ENCODE measurements at regions not wholly inside any gene's neighbourhood (a gene's known extent, or its start where the extent isn't known, plus 50 kb on each side); places are given as distances from the start of the nearest gene placed in this dataset.
A peak's percentile ranks its signal among the peaks of the same experiment; 100 is the strongest.

DNA sequence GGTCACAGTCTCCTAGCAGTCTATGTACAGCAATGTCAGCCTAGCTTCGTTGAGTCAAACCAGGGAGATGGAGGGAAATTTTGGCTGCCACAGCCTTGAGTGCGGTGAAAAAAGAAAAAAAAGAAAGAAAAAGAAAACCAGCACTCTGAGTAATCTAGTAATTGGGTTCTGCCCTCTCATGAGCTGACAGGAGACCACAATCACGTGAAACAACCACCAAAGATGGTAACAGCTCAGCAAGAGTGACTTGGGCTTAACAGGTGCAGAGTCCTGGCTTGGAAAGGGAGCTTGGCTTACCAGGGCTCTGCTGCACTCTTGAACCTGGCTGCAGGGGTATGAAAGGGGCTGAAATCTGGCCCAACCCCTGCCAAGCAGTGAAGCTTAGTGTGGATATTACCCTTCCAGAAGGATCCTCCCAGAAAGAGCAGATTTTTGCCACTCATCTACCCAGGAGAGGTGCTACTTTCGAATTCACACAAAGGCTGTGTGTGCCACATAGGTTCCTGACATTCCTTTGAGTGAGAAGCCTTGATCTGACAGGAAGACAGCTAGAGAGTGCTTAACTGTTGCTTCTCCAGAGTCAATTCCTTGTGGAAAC lies 350.3 kb downstream of the PTTG2 start:
- H3K27ac ChIP-seq (ENCODE audit: insufficient read depth, low read length), result no peak overlapping the region
- BruUV-seq (replicated peaks), result no TSS peak
- intact Hi-C loops (cut with micrococcal nuclease), result no loop called here

More for the DNA sequence above, 350.3 kb downstream of the PTTG2 start:
- no peak overlapping the region for H2BK5ac ChIP-seq (ENCODE audit: low read depth, low read length, poor library complexity, severe bottlenecking)
- no peak overlapping the region for H4K8ac ChIP-seq (ENCODE audit: low read depth in 2 of 2, low read length in 2 of 2)
- peaks cover 7% of the 10 kb centered on the region for H3K27me3 ChIP-seq (ENCODE audit: control insufficient read depth, insufficient read depth, low read length)
- H3K9me1 ChIP-seq (ENCODE audit: insufficient read depth, low read length), result no peaks in the 10 kb centered on the region
- no peak overlapping the region for H3K4me3 ChIP-seq (ENCODE audit: insufficient read depth, low read depth, low read length)
- no peaks in the 10 kb centered on the region for H3K36me3 ChIP-seq (ENCODE audit: control insufficient read depth, insufficient read depth, low read length)
- CTCF ChIA-PET, result interaction anchor here (1.1 kb wide), 1 partner anchor 9 kb away, joined by 5 read pairs; no protein-coding TSS in a partner anchor
- no peak for TF ChIP-seq MXI1 (IDR thresholded peaks at IDR 0.05; ENCODE audit: borderline replicate concordance, low read depth, low read length)
- TF ChIP-seq, protein P1, sequence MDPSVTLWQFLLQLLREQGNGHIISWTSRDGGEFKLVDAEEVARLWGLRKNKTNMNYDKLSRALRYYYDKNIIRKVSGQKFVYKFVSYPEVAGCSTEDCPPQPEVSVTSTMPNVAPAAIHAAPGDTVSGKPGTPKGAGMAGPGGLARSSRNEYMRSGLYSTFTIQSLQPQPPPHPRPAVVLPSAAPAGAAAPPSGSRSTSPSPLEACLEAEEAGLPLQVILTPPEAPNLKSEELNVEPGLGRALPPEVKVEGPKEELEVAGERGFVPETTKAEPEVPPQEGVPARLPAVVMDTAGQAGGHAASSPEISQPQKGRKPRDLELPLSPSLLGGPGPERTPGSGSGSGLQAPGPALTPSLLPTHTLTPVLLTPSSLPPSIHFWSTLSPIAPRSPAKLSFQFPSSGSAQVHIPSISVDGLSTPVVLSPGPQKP (IDR thresholded peaks at IDR 0.05; ENCODE audit: borderline replicate concordance, low read depth, low read length), result no peak
- no peak for TF ChIP-seq CEBPB (IDR thresholded peaks at IDR 0.05; ENCODE audit: low read depth, low read length)
- no peak for TF ChIP-seq RCOR1 (IDR thresholded peaks at IDR 0.05; ENCODE audit: insufficient replicate concordance, low read length)
- TF ChIP-seq MAFK (IDR thresholded peaks at IDR 0.05; ENCODE audit: low read depth, low read length), result no peak
- no peak overlapping the region for H3K14ac ChIP-seq (replicated peaks; ENCODE audit: low read depth, low read length)
- POLR2A ChIA-PET (ENCODE audit: unreplicated experiment), result no interaction called here
- no peak overlapping the region for H4K91ac ChIP-seq (ENCODE audit: insufficient read depth, low read depth, low read length)
- ATAC-seq (ENCODE audit: low read depth) (no peak), DNase-seq (no peak)
- H2BK20ac ChIP-seq (ENCODE audit: low read depth, low read length), result no peak overlapping the region
- H2AK5ac ChIP-seq (ENCODE audit: low read depth, low read length), result no peak overlapping the region
- H3K4me2 ChIP-seq (ENCODE audit: low read depth, low read length), result no peak overlapping the region
- H3K79me1 ChIP-seq (ENCODE audit: low read depth in 1 of 2, low read length in 2 of 2), result no peaks in the 10 kb centered on the region
- no peaks in the 10 kb centered on the region for H4K20me1 ChIP-seq (ENCODE audit: insufficient read depth, low read length)
- H2BK120ac ChIP-seq (ENCODE audit: low read depth, low read length), result no peak overlapping the region
- H2AFZ ChIP-seq (replicated peaks; ENCODE audit: low read length, poor library complexity), result peak overlapping the region; percentile 13
- H3K4ac ChIP-seq (ENCODE audit: low read depth, low read length), result no peak overlapping the region
- no peak overlapping the region for H2BK15ac ChIP-seq (ENCODE audit: low read depth, low read length)
- no peak overlapping the region for H3K23ac ChIP-seq (ENCODE audit: low read depth, low read length)
- H3K56ac ChIP-seq (ENCODE audit: extremely low read depth, insufficient read depth, low read length), result no peak overlapping the region
- WGBS, 2 experiments (ENCODE audit: extremely low coverage in 2 of 2, insufficient read length in 1 of 2), result 95% methylated on average over 2 of the region's 4 CpGs; no CpG with 5 or more reads in 1 of the 2 experiments
- in situ Hi-C loops (cut with MboI; ENCODE audit: low sequenced_read_pairs), result loop anchor here (10.0 kb wide), 1 partner anchor 246 kb away; no protein-coding TSS in a partner anchor
- no peaks in the 10 kb centered on the region for H3K9me3 ChIP-seq (ENCODE audit: control insufficient read depth, insufficient read depth, low read length)
- H3K9ac ChIP-seq (ENCODE audit: low read depth, low read length), result no peak overlapping the region
- no peaks in the 10 kb centered on the region for H3K4me1 ChIP-seq (ENCODE audit: control insufficient read depth, insufficient read depth, low read length)
- H4K5ac ChIP-seq (ENCODE audit: low read depth, low read length), result no peak overlapping the region
- no peak overlapping the region for H2AK9ac ChIP-seq (replicated peaks; ENCODE audit: low read depth, low read length, poor library complexity)
- no peak overlapping the region for H3K18ac ChIP-seq (ENCODE audit: low read depth, low read length)
- dilution Hi-C loops (cut with HindIII; ENCODE audit: low sequenced_read_pairs, unreplicated experiment), result no loop called here

Data from IMR-90 (cell line).